IPS DF 19.7 (cell line): ENCODE measurements at regions not wholly inside any gene's neighbourhood (a gene's known extent, or its start where the extent isn't known, plus 50 kb on each side); places are given as distances from the start of the nearest gene placed in this dataset.

Experiments
- DNase-seq: peaks from one replicate; pipeline ENCODE4 v3.0.0-alpha.2; 2013; ENCODE audit warnings: low read depth, low spot score

- no peak for DNase-seq
Measured at GRCh38 chr18:24986666-24987302, 365.2 kb downstream of the ZNF521 start.

DNA sequence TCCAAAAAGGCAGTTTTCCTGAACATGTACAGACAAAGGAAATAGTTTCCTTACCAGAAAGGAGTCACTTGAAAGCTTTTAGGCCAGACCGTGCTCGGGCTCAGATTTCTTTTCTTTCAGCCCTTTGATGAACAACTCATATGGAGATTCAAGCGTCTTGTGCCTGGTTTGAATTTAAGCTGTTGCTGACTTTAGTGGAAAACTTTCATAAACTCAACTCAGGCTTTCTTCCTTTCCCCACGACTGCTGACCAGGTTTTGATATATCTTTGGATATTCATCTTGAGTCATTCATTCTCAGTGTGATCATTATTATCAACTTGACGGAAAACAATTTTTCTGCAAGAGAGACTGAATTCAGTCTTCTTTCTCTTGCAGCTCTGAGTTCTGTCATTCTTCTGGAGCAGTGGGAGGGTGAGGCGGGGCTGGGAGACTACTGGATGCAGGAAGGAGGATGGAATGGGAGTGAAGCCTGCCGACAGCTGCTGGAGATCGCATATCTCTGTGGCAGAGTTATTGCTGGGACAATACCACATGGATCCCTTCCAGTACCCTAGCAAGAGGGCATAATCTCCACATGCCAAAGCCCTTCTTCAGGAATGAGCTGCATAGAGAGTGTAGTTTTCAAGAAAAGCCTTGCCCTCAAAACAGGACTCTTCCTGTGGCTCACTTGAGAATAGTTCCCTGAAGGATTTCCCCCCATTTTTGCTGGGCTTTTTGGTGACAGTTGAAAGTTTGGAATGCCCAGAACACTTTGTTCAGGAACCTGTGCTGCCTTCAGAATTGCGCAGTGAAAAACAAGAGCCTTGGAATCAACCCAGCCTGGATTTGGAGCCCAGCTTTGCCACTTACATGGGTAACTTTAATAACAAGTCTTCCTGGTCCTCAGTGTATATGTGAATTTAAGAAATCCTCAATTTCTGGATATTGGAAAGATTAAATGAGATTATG is 364.4 kb downstream of the ZNF521 start:
- no peak for DNase-seq

GRCh38 chr18:24988253-24988840 is 363.6 kb downstream of the ZNF521 start:
- no peak for DNase-seq

GRCh38 chr18:24989760-24990593 is 362.0 kb downstream of the ZNF521 start:
- DNase-seq: no peak

- DNase-seq: no peak
Measured at GRCh38 chr18:24990671-24991134, 361.3 kb downstream of the ZNF521 start.

- DNase-seq: no peak
Measured at GRCh38 chr18:24991141-24992060, 360.6 kb downstream of the ZNF521 start.

GRCh38 chr18:24992491-24992890 is 359.5 kb downstream of the ZNF521 start:
- no peak for DNase-seq

DNA sequence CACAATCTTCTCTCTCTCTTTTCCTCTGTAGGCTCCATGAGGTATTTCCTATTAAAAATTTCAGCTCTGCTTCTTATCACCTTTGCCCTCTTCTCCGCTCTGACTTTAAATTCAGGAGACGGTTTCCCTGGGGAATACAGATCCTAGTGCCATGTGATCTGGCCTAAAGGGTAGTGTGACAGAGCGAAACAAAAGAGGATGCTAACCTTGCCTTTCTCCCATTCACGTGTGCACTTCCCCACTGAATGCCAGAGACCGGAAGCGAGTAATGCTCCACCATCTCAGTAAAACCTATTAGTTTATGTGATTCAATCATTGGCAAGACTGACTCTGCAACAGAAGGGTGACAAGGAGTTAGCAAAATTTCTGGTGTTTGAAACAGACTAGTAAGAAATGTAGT is 358.3 kb downstream of the ZNF521 start:
- DNase-seq: no peak

DNA sequence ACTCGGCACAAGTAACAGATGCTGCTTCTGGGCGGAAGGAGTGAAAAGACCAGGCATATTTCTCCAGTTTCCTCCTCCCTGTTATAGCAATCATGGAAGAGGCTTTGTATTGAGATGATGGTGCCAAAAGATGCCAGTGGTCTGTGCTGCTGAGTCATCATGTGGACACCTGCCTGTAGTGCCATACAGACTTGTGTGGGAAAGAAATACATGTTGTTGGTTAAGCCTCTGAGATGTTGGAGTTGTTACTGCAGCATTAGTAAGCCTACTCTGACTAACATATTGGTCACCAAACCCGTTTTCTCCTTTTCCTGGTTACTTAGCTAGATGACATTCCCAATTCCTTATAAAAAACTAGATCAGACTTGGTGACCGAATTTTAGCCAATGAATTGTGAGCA is 356.9 kb downstream of the ZNF521 start:
- DNase-seq: no peak

GRCh38 chr18:24995755-24996154 is 356.2 kb downstream of the ZNF521 start:
- no peak for DNase-seq

DNA sequence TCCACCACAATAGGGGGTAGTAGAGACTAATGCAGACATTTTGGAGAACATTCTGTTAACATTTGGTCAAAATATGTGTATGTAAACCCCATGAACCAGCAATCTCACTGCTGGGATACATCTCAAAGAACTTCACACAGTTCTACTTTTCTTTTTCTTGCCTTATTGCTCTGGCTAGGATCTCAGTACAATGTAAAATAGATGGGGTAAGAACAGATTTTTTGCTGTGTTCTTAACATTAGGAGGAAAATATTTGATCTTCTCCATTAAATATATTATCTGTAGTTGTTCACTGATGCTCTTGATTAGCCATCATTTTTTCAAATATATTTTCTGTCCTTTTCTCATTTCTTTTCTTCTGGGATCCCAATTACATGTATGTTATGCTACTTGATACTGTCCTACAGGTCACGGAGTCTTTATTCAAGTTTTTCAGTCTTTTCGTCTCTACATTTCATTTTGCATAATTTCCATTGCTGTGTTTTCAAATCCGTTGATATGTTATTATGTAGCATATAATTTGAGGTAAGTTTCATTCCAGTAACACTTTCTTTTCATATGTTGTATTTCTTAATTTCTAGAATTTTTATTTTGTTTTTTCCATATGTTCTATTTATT is 352.2 kb downstream of the ZNF521 start:
- DNase-seq: no peak

DNA sequence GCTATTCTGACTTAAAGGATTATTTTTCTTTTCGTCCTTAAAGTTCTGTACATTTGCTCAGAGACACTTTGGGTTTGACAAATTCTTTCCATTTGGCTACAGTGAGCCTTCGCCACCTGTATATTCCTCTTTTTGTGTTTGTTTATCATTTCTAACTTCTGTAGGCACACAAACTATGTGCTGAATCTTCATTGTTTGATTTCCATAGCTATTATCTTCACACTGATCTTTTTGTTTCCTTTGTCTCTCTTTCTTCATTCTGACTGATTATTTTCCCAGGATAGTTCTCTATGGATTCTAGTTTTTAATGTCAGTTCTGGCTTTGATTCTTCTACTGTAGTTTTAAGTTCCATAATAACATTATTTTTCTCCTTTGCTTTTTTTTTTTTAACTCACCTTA is 350.2 kb downstream of the ZNF521 start:
- no peak for DNase-seq

DNA sequence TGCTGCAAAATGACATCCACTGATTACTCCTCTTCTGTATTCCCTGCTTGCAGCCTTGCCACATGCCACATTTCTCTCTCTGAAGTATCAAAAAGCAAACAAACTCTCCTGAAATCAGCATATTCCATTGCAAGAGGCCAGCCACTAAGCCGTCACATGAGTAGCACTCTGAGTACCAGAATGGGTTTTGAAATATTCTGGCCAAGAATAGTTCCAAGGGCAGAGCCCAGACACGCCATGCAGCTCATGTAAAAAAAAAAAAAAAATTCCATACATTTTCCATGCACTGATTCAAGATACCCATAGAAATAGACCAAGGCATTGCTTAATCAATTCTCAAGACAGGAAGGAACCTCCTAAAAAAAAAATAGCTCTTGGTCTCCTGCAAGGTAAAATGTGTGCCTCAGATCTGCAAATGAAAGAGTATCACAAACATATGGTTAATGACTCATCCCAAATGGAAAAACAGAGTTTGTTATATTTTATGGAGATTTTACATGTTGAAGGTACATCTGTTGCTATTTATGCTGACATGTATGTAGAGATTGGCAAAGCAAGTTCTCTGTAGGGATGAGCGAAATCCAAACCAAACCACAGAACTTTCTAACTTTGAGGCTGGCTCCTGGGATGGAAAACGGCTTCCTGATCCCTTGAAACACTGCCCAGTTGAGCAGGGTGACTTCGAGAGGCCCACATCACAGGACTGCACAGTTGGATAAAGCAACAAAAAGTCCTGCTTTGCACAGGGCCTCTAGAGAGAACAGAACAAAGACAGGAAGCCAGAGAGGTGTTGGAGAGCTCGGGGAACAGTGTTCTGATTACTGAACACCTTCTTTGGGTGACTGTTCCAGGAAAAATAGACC is 346.2 kb downstream of the ZNF521 start:
- DNase-seq: no peak

GRCh38 chr18:25010623-25011374 is 341.2 kb downstream of the ZNF521 start:
- DNase-seq: no peak
